Kidney epithelial cell (primary cell): ENCODE measurements at regions not wholly inside any gene's neighbourhood (a gene's known extent, or its start where the extent isn't known, plus 50 kb on each side); places are given as distances from the start of the nearest gene placed in this dataset.
A peak's percentile ranks its signal among the peaks of the same experiment; 100 is the strongest.

ENCODE experiments used
- DNase-seq: peaks from one replicate; pipeline ENCODE4 v3.0.0-alpha.2; 2010; ENCODE audit warnings: low read depth
- H3K27me3 ChIP-seq: 2 replicates; pipeline ENCODE4 v1.6.0; 2011; ENCODE audit warnings: low read length; ENCODE audit not compliant: control insufficient read depth, insufficient read depth
- H3K36me3 ChIP-seq: 2 replicates; pipeline ENCODE4 v1.5.1; 2011; ENCODE audit warnings: low read length; ENCODE audit not compliant: control insufficient read depth, insufficient read depth
- H3K4me3 ChIP-seq: 2 replicates; pipeline ENCODE4 v1.5.1; 2011; ENCODE audit warnings: low read depth, mild to moderate bottlenecking, control low read depth, low read length
- CTCF ChIP-seq: IDR thresholded peaks from 2 replicates; pipeline ENCODE4 v1.5.1; 2011; ENCODE audit warnings: mild to moderate bottlenecking, moderate library complexity, low read length, control low read depth, inconsistent platforms; ENCODE audit not compliant: insufficient read depth, poor library complexity, severe bottlenecking

- H3K27me3 ChIP-seq = no peaks in the 10 kb centered on the region
- DNase-seq = no peak
- H3K4me3 ChIP-seq = no peak overlapping the region
- no peaks in the 10 kb centered on the region for H3K36me3 ChIP-seq
- TF ChIP-seq CTCF = no peak
Observed at GRCh38 chr13:74274916-74275315, 140.7 kb upstream of the KLF12 start.

GRCh38 chr13:74273581-74273980, 139.4 kb upstream of the KLF12 start:
- no peak for DNase-seq
- no peaks in the 10 kb centered on the region for H3K27me3 ChIP-seq
- no peaks in the 10 kb centered on the region for H3K36me3 ChIP-seq
- no peak overlapping the region for H3K4me3 ChIP-seq
- no peak for TF ChIP-seq CTCF

GRCh38 chr13:74272826-74273225, 138.6 kb upstream of the KLF12 start:
- no peak for DNase-seq
- Histone ChIP-seq H3K36me3 (no peaks in the 10 kb centered on the region), H3K4me3 (no peak overlapping the region), H3K27me3 (no peaks in the 10 kb centered on the region)
- no peak for TF ChIP-seq CTCF

DNA sequence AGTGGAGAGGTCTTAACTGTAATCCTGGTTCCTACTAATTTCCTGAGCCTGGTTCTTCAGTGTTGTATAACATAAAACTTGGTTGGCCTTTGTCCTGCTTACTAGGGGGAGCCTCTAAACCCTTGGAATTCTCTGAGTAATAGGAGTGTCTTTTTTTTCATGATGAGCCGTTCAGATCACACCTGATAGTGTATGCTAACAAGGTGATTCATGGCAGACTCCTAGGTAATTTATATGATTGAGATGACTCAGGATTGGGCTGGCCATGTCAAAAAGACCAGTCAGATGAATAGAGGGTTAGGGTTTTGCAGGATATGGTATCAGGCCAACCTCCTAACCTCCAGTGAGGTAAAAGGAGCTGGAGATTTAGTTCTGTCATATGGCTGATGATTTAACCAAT, 135.8 kb upstream of the KLF12 start:
- peak; percentile 12 for DNase-seq
- Histone ChIP-seq H3K36me3 (no peaks in the 10 kb centered on the region), H3K4me3 (no peak overlapping the region), H3K27me3 (no peaks in the 10 kb centered on the region)
- no peak for TF ChIP-seq CTCF

DNA sequence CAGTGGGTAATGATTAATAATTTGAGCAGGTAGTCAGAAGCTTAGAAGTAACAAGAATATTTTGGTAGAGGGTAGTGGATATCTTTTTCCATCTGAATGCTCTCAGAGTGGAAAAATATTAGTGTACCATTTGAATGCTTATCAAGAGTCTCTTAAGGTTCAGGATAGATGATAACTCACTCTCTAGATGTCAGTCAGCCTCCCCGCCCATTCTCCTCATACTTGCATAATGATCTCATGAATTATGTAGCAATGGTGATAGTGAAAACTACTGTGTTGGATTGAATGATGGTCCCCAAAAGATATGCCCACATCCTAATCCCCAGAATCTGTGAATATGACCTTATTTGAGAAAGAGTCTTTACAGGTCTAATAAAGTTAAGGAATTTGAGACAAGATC, 132.7 kb upstream of the KLF12 start:
- no peak for DNase-seq
- Histone ChIP-seq H3K4me3 (no peak overlapping the region), H3K36me3 (no peaks in the 10 kb centered on the region), H3K27me3 (no peaks in the 10 kb centered on the region)
- no peak for TF ChIP-seq CTCF

DNA sequence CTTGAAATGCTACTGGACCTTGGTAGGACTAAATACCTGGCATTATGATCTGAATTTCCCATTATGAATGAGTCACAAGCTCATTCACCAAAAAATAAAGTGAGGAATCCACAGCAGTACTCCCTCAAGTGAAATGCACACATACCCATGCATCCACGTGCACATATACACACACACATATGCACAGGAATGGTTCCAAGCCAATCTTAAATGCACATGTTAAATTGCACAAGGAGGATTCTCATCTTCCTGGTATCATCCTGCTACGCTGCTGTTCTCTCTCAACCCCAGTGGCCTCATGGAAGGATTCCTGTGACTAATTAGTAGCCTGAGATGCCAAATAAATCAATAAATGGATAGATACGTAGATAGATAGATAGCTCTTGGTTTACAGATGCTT, 132.1 kb upstream of the KLF12 start:
- no peak for DNase-seq
- no peaks in the 10 kb centered on the region for H3K36me3 ChIP-seq
- H3K27me3 ChIP-seq = no peaks in the 10 kb centered on the region
- TF ChIP-seq CTCF = no peak
- H3K4me3 ChIP-seq = no peak overlapping the region
